ENCODE measurements at regions not wholly inside any gene's neighbourhood (a gene's known extent, or its start where the extent isn't known, plus 50 kb on each side); places are given as distances from the start of the nearest gene placed in this dataset.

DNA sequence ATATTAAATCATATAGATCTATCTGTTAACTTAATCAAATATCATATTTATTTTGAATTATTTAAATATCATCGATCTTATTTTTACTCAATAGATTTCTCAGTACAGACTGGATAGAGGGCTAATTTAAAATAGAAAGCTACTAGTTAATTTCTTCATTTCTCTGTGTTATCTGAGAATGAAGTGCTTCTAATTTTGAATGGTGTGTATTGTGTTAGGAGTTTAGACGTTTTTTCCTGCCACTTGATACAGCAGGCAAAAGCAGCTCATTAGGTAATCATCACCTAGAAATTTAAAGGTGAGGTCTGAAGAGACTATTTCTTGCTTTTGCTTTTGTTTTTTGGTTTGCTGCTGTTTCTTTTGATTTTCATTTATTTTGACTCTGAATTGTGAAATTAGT is 948.8 kb upstream of the TENM3 start:
- H3K9me3 ChIP-seq (ENCODE audit: control insufficient read depth, insufficient read depth, low read length), result no peaks in the 10 kb centered on the region
- H3K4me3 ChIP-seq (ENCODE audit: insufficient read depth, low read depth, low read length), result no peak overlapping the region
- H3K79me1 ChIP-seq (ENCODE audit: low read depth in 1 of 2, low read length in 2 of 2), result no peaks in the 10 kb centered on the region
- TF ChIP-seq MXI1 (IDR thresholded peaks at IDR 0.05; ENCODE audit: borderline replicate concordance, low read depth, low read length) (no peak), RAD21 (IDR thresholded peaks at IDR 0.05; ENCODE audit: low read length) (no peak), CEBPB (IDR thresholded peaks at IDR 0.05; ENCODE audit: low read depth, low read length) (no peak), NFE2L2 (IDR thresholded peaks at IDR 0.05; ENCODE audit: low read depth, low read length) (no peak)
- TF ChIP-seq, protein P1, sequence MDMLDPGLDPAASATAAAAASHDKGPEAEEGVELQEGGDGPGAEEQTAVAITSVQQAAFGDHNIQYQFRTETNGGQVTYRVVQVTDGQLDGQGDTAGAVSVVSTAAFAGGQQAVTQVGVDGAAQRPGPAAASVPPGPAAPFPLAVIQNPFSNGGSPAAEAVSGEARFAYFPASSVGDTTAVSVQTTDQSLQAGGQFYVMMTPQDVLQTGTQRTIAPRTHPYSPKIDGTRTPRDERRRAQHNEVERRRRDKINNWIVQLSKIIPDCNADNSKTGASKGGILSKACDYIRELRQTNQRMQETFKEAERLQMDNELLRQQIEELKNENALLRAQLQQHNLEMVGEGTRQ (IDR thresholded peaks at IDR 0.05; ENCODE audit: low read depth, low read length), result no peak
- no peak overlapping the region for H3K4me2 ChIP-seq (ENCODE audit: low read depth, low read length)
- BruUV-seq (replicated peaks), result no TSS peak
- H2AK9ac ChIP-seq (replicated peaks; ENCODE audit: low read depth, low read length, poor library complexity), result no peak overlapping the region
- in situ Hi-C loops (cut with MboI; ENCODE audit: low sequenced_read_pairs), result no loop called here
- DNase-seq (no peak), ATAC-seq (ENCODE audit: low read depth) (no peak)
- no peak overlapping the region for H3K4ac ChIP-seq (ENCODE audit: low read depth, low read length)
- H3K4me1 ChIP-seq (ENCODE audit: control insufficient read depth, insufficient read depth, low read length), result no peaks in the 10 kb centered on the region
- no peak overlapping the region for H3K23ac ChIP-seq (ENCODE audit: low read depth, low read length)
- H3K27ac ChIP-seq (ENCODE audit: insufficient read depth, low read length), result no peak overlapping the region
- CTCF ChIA-PET, result no interaction called here
- no peaks in the 10 kb centered on the region for H4K20me1 ChIP-seq (ENCODE audit: insufficient read depth, low read length)
- H4K91ac ChIP-seq (ENCODE audit: insufficient read depth, low read depth, low read length), result no peak overlapping the region
- H2AK5ac ChIP-seq (ENCODE audit: low read depth, low read length), result no peak overlapping the region
- no peak overlapping the region for H4K8ac ChIP-seq (ENCODE audit: low read depth in 2 of 2, low read length in 2 of 2)
- H4K5ac ChIP-seq (ENCODE audit: low read depth, low read length), result no peak overlapping the region
- H2BK15ac ChIP-seq (ENCODE audit: low read depth, low read length), result no peak overlapping the region
- no peak overlapping the region for H3K14ac ChIP-seq (replicated peaks; ENCODE audit: low read depth, low read length)
- intact Hi-C loops (cut with micrococcal nuclease), result no loop called here
- H3K27me3 ChIP-seq (ENCODE audit: control insufficient read depth, insufficient read depth, low read length), result no peaks in the 10 kb centered on the region
- no peak overlapping the region for H3K18ac ChIP-seq (ENCODE audit: low read depth, low read length)
- no peaks in the 10 kb centered on the region for H3K9me1 ChIP-seq (ENCODE audit: insufficient read depth, low read length)
- no peak overlapping the region for H3K56ac ChIP-seq (ENCODE audit: extremely low read depth, insufficient read depth, low read length)
- WGBS, 2 experiments (ENCODE audit: extremely low coverage in 2 of 2, insufficient read length in 1 of 2), result no CpG with 5 or more reads among the region's 2 CpGs
- H2BK120ac ChIP-seq (ENCODE audit: low read depth, low read length), result no peak overlapping the region
- no peak overlapping the region for H2BK5ac ChIP-seq (ENCODE audit: low read depth, low read length, poor library complexity, severe bottlenecking)
- POLR2A ChIA-PET (ENCODE audit: unreplicated experiment), result no interaction called here
- H3K9ac ChIP-seq (ENCODE audit: low read depth, low read length), result no peak overlapping the region
- H2BK20ac ChIP-seq (ENCODE audit: low read depth, low read length), result no peak overlapping the region
- dilution Hi-C loops (cut with HindIII; ENCODE audit: low sequenced_read_pairs, unreplicated experiment), result no loop called here
- H2AFZ ChIP-seq (replicated peaks; ENCODE audit: low read length, poor library complexity), result no peak overlapping the region
- H3K36me3 ChIP-seq (ENCODE audit: control insufficient read depth, insufficient read depth, low read length), result no peaks in the 10 kb centered on the region

Measured in IMR-90 (cell line).